GM12873 (cell line): ENCODE measurements at regions not wholly inside any gene's neighbourhood (a gene's known extent, or its start where the extent isn't known, plus 50 kb on each side); places are given as distances from the start of the nearest gene placed in this dataset.

Source experiments
- TF ChIP-seq, protein P1 (sequence below): IDR thresholded peaks from 2 replicates; pipeline ENCODE4 v1.5.1; 2012; ENCODE audit warnings: low read depth, mild to moderate bottlenecking, moderate library complexity, low read length, control low read depth; ENCODE audit not compliant: insufficient read depth; ENCODE audit errors: missing control alignments

DNA sequence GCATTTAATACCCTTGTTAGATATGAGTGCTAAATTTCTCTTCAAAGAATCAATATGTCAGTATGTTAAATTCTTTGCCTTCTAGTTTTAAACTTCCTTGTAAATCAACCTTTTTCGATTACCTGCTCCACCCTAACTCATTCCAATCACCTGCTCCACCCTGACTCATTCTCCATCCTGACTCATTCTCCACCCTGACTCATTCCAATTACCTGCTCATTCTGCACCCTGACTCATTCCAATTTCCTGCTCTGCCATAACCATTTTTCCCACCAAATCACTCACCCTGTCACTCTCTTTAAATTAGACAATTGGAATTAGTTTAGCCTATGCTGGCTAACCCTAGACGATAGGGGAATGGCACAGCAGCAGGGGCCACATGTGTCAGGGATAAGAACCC is 519.5 kb upstream of the LRRC4C start:
- TF ChIP-seq, protein P1, sequence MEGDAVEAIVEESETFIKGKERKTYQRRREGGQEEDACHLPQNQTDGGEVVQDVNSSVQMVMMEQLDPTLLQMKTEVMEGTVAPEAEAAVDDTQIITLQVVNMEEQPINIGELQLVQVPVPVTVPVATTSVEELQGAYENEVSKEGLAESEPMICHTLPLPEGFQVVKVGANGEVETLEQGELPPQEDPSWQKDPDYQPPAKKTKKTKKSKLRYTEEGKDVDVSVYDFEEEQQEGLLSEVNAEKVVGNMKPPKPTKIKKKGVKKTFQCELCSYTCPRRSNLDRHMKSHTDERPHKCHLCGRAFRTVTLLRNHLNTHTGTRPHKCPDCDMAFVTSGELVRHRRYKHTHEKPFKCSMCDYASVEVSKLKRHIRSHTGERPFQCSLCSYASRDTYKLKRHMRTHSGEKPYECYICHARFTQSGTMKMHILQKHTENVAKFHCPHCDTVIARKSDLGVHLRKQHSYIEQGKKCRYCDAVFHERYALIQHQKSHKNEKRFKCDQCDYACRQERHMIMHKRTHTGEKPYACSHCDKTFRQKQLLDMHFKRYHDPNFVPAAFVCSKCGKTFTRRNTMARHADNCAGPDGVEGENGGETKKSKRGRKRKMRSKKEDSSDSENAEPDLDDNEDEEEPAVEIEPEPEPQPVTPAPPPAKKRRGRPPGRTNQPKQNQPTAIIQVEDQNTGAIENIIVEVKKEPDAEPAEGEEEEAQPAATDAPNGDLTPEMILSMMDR: no peak

DNA sequence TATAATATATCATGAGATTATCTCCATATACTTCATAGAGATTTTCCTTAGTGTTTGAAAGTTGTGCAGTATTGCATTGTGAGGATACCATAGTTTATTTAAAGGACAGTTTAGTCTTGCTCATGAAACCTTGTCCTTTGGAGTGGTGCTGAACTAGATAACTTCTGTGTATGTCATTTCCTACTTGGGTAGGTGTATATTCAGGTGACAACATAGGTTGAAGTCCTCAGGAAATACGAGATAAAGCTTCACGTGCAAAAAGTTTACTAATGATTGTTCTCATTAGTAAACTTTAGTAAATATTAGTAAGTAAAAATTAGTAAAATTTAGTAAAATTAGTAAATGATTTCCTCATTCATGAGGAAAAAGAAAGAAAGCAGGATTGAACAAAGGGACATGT is 521.3 kb upstream of the LRRC4C start:
- TF ChIP-seq, protein P1: no peak

DNA sequence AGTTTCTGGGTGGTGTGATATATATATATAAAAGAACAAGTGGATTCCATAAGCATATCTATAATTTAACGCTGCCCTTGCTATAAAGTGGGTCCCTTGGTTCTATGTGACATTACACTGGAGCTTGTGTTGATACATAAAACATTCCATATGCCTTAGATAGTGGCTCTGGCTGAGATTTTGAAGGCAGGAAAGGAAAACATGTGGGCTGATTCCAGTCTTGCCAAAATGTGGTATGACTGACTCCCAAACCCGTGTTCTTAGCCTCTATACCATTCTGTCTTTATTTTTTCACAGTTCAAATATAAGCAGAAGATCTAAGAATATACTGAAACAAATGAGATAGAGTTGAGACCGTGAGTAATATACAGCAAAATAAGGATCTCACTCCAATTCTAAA is 522.8 kb upstream of the LRRC4C start:
- TF ChIP-seq, protein P1: no peak

DNA sequence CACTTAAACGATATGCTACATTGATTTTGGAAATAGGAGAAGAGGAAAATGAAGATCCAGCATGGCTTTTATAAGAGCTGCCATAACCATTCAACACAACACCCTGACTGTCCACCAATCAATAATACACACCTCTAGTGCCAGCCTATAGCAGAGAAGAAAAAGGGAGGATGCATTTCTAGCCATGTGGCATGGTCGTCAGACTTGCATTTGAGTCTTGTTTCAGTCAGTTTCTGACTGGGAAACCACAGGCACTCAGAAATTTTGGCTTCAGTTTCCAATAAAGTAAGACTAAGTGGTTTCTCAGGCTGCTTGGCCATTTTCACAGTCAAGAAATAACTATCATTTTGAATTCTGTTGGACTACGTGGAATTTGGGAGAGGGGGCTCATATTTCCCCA is 523.5 kb upstream of the LRRC4C start:
- TF ChIP-seq, protein P1: no peak

DNA sequence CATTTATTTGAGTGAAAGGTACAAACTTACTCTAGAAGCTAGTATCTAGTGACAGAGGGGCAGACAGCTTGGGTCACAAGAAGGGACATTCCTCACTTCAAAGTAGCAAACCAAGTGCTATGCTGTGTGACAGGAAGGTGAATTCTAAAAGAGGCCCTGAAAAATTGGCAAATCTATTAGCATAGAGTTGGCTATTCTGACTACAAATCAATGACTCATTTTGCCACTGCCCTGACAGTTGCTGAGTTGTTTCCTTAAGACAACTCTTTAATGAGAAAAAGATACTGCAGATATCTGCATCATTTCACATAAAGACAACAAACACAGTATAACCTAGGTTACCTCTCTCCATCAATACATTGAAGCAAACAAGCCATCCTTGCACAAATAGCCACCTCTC is 524.0 kb upstream of the LRRC4C start:
- TF ChIP-seq, protein P1: no peak

DNA sequence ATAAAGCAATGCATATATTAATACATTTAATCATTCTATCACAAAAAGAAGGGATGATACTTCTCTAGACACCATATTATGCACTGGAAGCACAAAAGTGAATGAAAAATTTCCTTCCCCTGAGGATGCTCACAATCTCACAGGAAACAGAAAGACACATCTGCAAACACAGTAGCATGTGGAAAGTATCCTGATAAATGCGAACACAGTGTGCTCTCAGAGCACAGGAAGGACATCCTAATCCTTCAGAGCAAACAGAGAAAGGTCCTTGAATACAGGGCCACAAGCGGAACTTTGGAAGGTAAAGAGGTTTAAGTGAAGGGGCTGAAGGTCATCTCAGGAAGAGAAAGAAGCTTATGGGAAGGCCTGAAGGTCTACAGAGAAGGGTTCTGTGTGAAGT is 524.6 kb upstream of the LRRC4C start:
- TF ChIP-seq, protein P1: no peak

DNA sequence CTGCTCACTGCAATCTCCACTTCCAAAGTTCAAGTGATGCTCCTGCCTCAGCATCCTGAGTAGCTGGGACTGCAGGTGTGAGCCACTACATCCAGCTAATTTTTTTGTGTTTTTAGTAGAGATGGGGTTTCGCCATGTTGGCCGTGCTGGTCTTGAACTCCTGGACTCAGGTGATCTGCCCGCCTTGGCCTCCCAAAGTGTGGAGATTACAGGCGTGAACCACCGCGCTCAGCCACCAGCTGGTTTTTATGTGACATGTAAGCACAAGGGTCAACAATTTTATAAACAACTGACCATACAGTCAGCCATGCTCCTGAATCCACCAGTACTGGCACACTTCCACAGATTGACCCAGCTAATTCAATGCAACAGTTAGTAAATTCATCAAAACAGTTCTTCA is 526.3 kb upstream of the LRRC4C start:
- TF ChIP-seq, protein P1: no peak
